ENCODE measurements at regions not wholly inside any gene's neighbourhood (a gene's known extent, or its start where the extent isn't known, plus 50 kb on each side); places are given as distances from the start of the nearest gene placed in this dataset.

DNA sequence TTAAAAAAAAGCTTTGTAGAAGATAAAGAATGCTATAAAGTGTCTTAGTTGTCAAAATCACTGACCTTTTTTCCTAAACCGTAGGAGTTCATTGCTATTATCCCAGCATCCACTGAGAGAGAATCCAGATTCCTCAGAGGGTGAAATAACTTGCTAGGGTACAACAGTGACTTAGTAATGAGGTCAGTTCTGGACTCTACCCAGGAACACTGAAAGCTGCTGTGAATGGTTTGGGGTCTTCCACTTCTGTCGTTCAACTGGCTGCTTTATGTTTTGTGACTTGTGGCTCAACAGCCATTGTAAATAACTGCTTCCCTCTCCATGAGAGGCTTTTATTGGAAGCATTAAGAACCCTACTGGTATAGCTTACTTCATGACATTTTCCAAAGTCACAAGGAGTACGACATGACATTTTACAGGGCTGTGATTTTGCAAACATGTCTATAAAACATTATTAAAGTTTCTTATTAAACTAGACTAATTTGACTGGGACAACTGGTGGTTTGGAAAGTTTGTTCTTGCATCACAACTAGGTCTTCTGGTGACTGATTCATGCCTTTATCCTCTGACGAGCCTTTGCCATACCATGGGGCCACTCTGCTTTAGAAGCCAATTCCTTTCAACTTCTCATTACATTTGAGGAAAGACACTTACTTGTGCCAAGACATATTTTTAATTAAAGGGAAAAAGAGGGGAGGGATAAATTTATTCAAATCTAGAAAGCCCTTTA, 92.2 kb upstream of the CDH11 start:
- Histone ChIP-seq H3K36me3 (no peaks in the 10 kb centered on the region), H3K9ac (no peak overlapping the region), H3K27me3 (no peaks in the 10 kb centered on the region), H3K9me3 (replicated peaks in 1 of 11) (no peaks in the 10 kb centered on the region), H3K27ac (no peak overlapping the region), H4K20me1 (no peaks in the 10 kb centered on the region), H3K4me3 (no peak overlapping the region), H3K4me2 (no peak overlapping the region), H3K4me1 (no peaks in the 10 kb centered on the region)
- no peak for TF ChIP-seq Cebpa-rat (IDR thresholded peaks at IDR 0.05)

- Histone ChIP-seq H3K27me3 (no peaks in the 10 kb centered on the region), H3K9ac (no peak overlapping the region), H3K9me3 (replicated peaks in 1 of 11) (no peaks in the 10 kb centered on the region), H3K4me3 (no peak overlapping the region), H3K36me3 (no peaks in the 10 kb centered on the region), H3K4me1 (no peaks in the 10 kb centered on the region), H4K20me1 (no peaks in the 10 kb centered on the region), H3K27ac (no peak overlapping the region), H3K4me2 (no peak overlapping the region)
- TF ChIP-seq Cebpa-rat (IDR thresholded peaks at IDR 0.05) = no peak
These were observed 90.9 kb upstream of the CDH11 start for GRCh38 chr16:65212791-65213190.

- Histone ChIP-seq H3K27ac (no peak overlapping the region), H3K36me3 (no peaks in the 10 kb centered on the region), H3K4me2 (no peak overlapping the region), H3K9me3 (replicated peaks in 1 of 11) (no peaks in the 10 kb centered on the region), H3K27me3 (no peaks in the 10 kb centered on the region), H3K9ac (no peak overlapping the region), H4K20me1 (no peaks in the 10 kb centered on the region), H3K4me3 (no peak overlapping the region), H3K4me1 (no peaks in the 10 kb centered on the region)
- no peak for TF ChIP-seq Cebpa-rat (IDR thresholded peaks at IDR 0.05)
These were observed 90.4 kb upstream of the CDH11 start for GRCh38 chr16:65212240-65212639.

DNA sequence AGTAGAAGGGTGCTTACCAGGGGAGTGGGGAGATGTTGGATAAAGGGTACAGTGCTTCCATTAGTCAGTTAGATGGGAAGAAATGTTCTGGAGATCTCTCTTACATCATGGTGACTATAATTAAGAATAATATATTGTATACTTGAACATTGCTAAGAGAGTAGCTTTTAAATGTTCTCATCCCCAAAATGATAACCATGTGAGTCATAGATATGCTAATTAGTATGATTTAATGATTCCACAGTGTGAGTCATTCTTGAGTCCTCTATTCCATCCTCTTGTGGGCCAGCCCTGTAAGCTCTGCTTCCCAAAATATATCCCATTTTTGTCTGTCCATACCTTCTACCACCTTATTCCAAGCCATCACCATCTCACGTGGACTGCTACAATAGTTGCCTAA, 80.6 kb upstream of the CDH11 start:
- no peak overlapping the region for H3K27ac ChIP-seq
- no peak overlapping the region for H3K4me3 ChIP-seq
- no peak for TF ChIP-seq Cebpa-rat (IDR thresholded peaks at IDR 0.05)
- no peaks in the 10 kb centered on the region for H4K20me1 ChIP-seq
- no peak overlapping the region for H3K4me2 ChIP-seq
- H3K27me3 ChIP-seq = no peaks in the 10 kb centered on the region
- no peak overlapping the region for H3K9ac ChIP-seq
- H3K36me3 ChIP-seq = no peaks in the 10 kb centered on the region
- no peaks in the 10 kb centered on the region for H3K9me3 ChIP-seq (replicated peaks in 1 of 11)
- no peaks in the 10 kb centered on the region for H3K4me1 ChIP-seq

GRCh38 chr16:65201511-65201910, 79.6 kb upstream of the CDH11 start:
- H3K27me3 ChIP-seq = no peaks in the 10 kb centered on the region
- no peaks in the 10 kb centered on the region for H3K4me1 ChIP-seq
- no peak overlapping the region for H3K27ac ChIP-seq
- no peak overlapping the region for H3K9ac ChIP-seq
- no peaks in the 10 kb centered on the region for H3K36me3 ChIP-seq
- H3K9me3 ChIP-seq (replicated peaks in 1 of 11) = no peaks in the 10 kb centered on the region
- no peak overlapping the region for H3K4me2 ChIP-seq
- H4K20me1 ChIP-seq = no peaks in the 10 kb centered on the region
- no peak for TF ChIP-seq Cebpa-rat (IDR thresholded peaks at IDR 0.05)
- no peak overlapping the region for H3K4me3 ChIP-seq

- H3K4me1 ChIP-seq = no peaks in the 10 kb centered on the region
- H3K27me3 ChIP-seq = no peaks in the 10 kb centered on the region
- no peaks in the 10 kb centered on the region for H4K20me1 ChIP-seq
- TF ChIP-seq Cebpa-rat (IDR thresholded peaks at IDR 0.05) = no peak
- no peak overlapping the region for H3K27ac ChIP-seq
- H3K9ac ChIP-seq = no peak overlapping the region
- H3K4me2 ChIP-seq = no peak overlapping the region
- H3K4me3 ChIP-seq = no peak overlapping the region
- H3K9me3 ChIP-seq (replicated peaks in 1 of 11) = no peaks in the 10 kb centered on the region
- no peaks in the 10 kb centered on the region for H3K36me3 ChIP-seq
These were observed 79.0 kb upstream of the CDH11 start for GRCh38 chr16:65200857-65201256.

GRCh38 chr16:65200156-65200773, 78.4 kb upstream of the CDH11 start:
- Histone ChIP-seq H3K27me3 (no peaks in the 10 kb centered on the region), H3K9me3 (replicated peaks in 1 of 11) (no peaks in the 10 kb centered on the region), H3K4me2 (no peak overlapping the region), H3K27ac (no peak overlapping the region), H3K4me3 (no peak overlapping the region), H3K9ac (no peak overlapping the region), H4K20me1 (no peaks in the 10 kb centered on the region), H3K4me1 (no peaks in the 10 kb centered on the region), H3K36me3 (no peaks in the 10 kb centered on the region)
- TF ChIP-seq Cebpa-rat (IDR thresholded peaks at IDR 0.05) = no peak

GRCh38 chr16:65196420-65197075, 74.7 kb upstream of the CDH11 start:
- no peak overlapping the region for H3K4me2 ChIP-seq
- H3K27ac ChIP-seq = no peak overlapping the region
- TF ChIP-seq Cebpa-rat (IDR thresholded peaks at IDR 0.05) = no peak

DNA sequence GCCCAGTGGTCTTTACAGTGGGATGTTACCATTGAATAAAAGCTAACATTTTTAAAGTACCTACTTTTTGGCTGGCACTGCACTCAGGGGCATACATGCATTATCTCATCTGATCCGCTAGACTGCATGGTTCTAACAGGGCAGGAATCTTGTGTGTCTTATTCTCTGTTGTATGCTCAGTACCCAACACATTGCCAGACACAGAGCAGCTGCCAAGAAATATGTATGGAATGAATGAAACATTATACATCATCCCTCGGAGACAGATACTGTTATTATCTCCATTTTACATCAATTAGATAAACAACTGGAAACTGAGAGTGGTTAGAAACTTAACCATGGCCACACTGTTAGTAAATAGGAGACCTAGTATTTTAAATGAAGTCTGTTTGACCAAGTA, 74.1 kb upstream of the CDH11 start:
- Histone ChIP-seq H4K20me1 (no peaks in the 10 kb centered on the region), H3K4me3 (no peak overlapping the region), H3K36me3 (no peaks in the 10 kb centered on the region), H3K9ac (no peak overlapping the region), H3K9me3 (replicated peaks in 1 of 11) (no peaks in the 10 kb centered on the region), H3K27ac (no peak overlapping the region), H3K4me2 (no peak overlapping the region), H3K4me1 (no peaks in the 10 kb centered on the region), H3K27me3 (no peaks in the 10 kb centered on the region)
- no peak for TF ChIP-seq Cebpa-rat (IDR thresholded peaks at IDR 0.05)

More at GRCh38 chr16:65196420-65197075, 74.7 kb upstream of the CDH11 start:
- Histone ChIP-seq H4K20me1 (no peaks in the 10 kb centered on the region), H3K27me3 (no peaks in the 10 kb centered on the region), H3K9me3 (replicated peaks in 1 of 11) (no peaks in the 10 kb centered on the region), H3K4me3 (no peak overlapping the region), H3K36me3 (no peaks in the 10 kb centered on the region), H3K4me1 (no peaks in the 10 kb centered on the region), H3K9ac (no peak overlapping the region)

Measured in BLaER1 treated with 17β-estradiol and CSF1 and Interleukin-3, amounts not matched to agents 10 nM and 100 nM (cell line).